ENCODE measurements at regions not wholly inside any gene's neighbourhood (a gene's known extent, or its start where the extent isn't known, plus 50 kb on each side); places are given as distances from the start of the nearest gene placed in this dataset.

GRCh38 chr15:87408902-87409301, 847.6 kb downstream of the NTRK3 start:
- H3K36me3 ChIP-seq (ENCODE audit: control insufficient read depth in 4 of 4, insufficient read depth in 4 of 4, low read length in 3 of 4) = no peaks in the 10 kb centered on the region
- no peaks in the 10 kb centered on the region for H3K27me3 ChIP-seq (replicated peaks in 2 of 5; ENCODE audit: control insufficient read depth in 4 of 5, insufficient read depth in 5 of 5, low read length in 4 of 5)
- ChIA-PET CTCF (no interaction called here), POLR2A (no interaction called here)
- no peak for DNase-seq
- 96% methylated on average over 3 of the region's 6 CpGs for WGBS (ENCODE audit: insufficient coverage)
- no peaks in the 10 kb centered on the region for H3K4me1 ChIP-seq (ENCODE audit: control extremely low read depth in 1 of 4, control insufficient read depth in 4 of 4, insufficient read depth in 4 of 4, low read length in 3 of 4)
- H3K27ac ChIP-seq (ENCODE audit: insufficient read depth in 1 of 2, low read depth in 1 of 2, low read length in 2 of 2, poor library complexity in 1 of 2, severe bottlenecking in 2 of 2) = no peak overlapping the region
- no peak overlapping the region for H3K4me3 ChIP-seq (ENCODE audit: control insufficient read depth in 1 of 7, extremely low read depth in 1 of 7, insufficient read depth in 4 of 7, low read depth in 2 of 7, low read length in 6 of 7)
- H3K9me3 ChIP-seq (ENCODE audit: control extremely low read depth in 1 of 5, control insufficient read depth in 4 of 5, insufficient read depth in 2 of 5, low read depth in 1 of 5, low read length in 4 of 5) = no peaks in the 10 kb centered on the region

DNA sequence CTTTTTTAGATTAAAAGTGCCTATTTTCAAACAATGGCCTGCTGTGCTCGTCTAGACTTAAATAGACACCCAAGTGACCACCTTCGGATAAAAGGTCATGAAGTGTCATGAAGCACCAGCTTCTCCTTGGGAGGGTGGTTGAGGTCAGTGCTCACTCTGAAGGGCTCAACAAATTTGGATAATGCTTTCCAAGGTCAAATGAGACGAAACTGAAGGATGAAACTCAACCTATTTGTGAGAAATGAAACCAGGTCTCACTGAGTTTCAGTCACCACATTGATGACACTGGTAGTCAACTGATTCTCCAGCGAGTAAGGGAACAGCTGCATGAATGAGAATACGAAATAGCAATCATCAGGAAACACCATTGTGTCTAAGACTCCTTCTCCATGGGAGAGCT, 852.6 kb downstream of the NTRK3 start:
- Histone ChIP-seq H3K27me3 (replicated peaks in 2 of 5; ENCODE audit: control insufficient read depth in 4 of 5, insufficient read depth in 5 of 5, low read length in 4 of 5) (no peaks in the 10 kb centered on the region), H3K36me3 (ENCODE audit: control insufficient read depth in 4 of 4, insufficient read depth in 4 of 4, low read length in 3 of 4) (no peaks in the 10 kb centered on the region), H3K27ac (ENCODE audit: insufficient read depth in 1 of 2, low read depth in 1 of 2, low read length in 2 of 2, poor library complexity in 1 of 2, severe bottlenecking in 2 of 2) (no peak overlapping the region), H3K4me1 (ENCODE audit: control extremely low read depth in 1 of 4, control insufficient read depth in 4 of 4, insufficient read depth in 4 of 4, low read length in 3 of 4) (no peaks in the 10 kb centered on the region), H3K4me3 (ENCODE audit: control insufficient read depth in 1 of 7, extremely low read depth in 1 of 7, insufficient read depth in 4 of 7, low read depth in 2 of 7, low read length in 6 of 7) (no peak overlapping the region), H3K9me3 (ENCODE audit: control extremely low read depth in 1 of 5, control insufficient read depth in 4 of 5, insufficient read depth in 2 of 5, low read depth in 1 of 5, low read length in 4 of 5) (no peaks in the 10 kb centered on the region)
- ChIA-PET CTCF (no interaction called here), POLR2A (no interaction called here)
- no peak for DNase-seq
- 91% methylated on average over 5 of the region's 5 CpGs for WGBS (ENCODE audit: insufficient coverage)

- Histone ChIP-seq H3K27me3 (replicated peaks in 2 of 5; ENCODE audit: control insufficient read depth in 4 of 5, insufficient read depth in 5 of 5, low read length in 4 of 5) (no peaks in the 10 kb centered on the region), H3K36me3 (ENCODE audit: control insufficient read depth in 4 of 4, insufficient read depth in 4 of 4, low read length in 3 of 4) (no peaks in the 10 kb centered on the region), H3K27ac (ENCODE audit: insufficient read depth in 1 of 2, low read depth in 1 of 2, low read length in 2 of 2, poor library complexity in 1 of 2, severe bottlenecking in 2 of 2) (no peak overlapping the region), H3K4me1 (ENCODE audit: control extremely low read depth in 1 of 4, control insufficient read depth in 4 of 4, insufficient read depth in 4 of 4, low read length in 3 of 4) (no peaks in the 10 kb centered on the region), H3K4me3 (ENCODE audit: control insufficient read depth in 1 of 7, extremely low read depth in 1 of 7, insufficient read depth in 4 of 7, low read depth in 2 of 7, low read length in 6 of 7) (no peak overlapping the region), H3K9me3 (ENCODE audit: control extremely low read depth in 1 of 5, control insufficient read depth in 4 of 5, insufficient read depth in 2 of 5, low read depth in 1 of 5, low read length in 4 of 5) (no peaks in the 10 kb centered on the region)
- CTCF ChIA-PET = no interaction called here
- WGBS (ENCODE audit: insufficient coverage) = 68% methylated on average over 3 of the region's 5 CpGs
- DNase-seq = no peak
- POLR2A ChIA-PET = no interaction called here
These were observed 854.6 kb downstream of the NTRK3 start for GRCh38 chr15:87401973-87402372.

DNA sequence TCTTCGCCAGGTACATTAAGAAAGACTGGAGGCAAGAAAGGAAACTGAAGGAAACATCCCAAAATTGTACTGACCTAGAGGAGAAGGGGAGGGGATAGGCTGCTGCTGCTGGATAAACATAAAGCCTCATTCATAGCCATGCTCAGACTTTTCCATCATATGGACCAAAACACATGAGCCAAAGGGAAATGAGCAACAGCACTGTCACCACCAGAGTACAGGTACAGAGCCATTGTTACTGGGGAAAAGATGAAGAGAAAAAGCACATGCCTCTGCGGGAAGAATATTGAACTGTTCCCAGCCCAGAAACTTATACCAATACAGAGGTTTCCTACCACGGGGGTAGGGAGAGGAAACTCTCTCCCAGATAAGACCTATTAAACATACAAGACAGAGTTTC, 861.9 kb downstream of the NTRK3 start:
- H3K27me3 ChIP-seq (replicated peaks in 2 of 5; ENCODE audit: control insufficient read depth in 4 of 5, insufficient read depth in 5 of 5, low read length in 4 of 5) = no peaks in the 10 kb centered on the region
- H3K4me1 ChIP-seq (ENCODE audit: control extremely low read depth in 1 of 4, control insufficient read depth in 4 of 4, insufficient read depth in 4 of 4, low read length in 3 of 4) = no peaks in the 10 kb centered on the region
- CTCF ChIA-PET = no interaction called here
- POLR2A ChIA-PET = no interaction called here
- no peak overlapping the region for H3K27ac ChIP-seq (ENCODE audit: insufficient read depth in 1 of 2, low read depth in 1 of 2, low read length in 2 of 2, poor library complexity in 1 of 2, severe bottlenecking in 2 of 2)
- peaks cover 1 to 6% (median 4%) of the 10 kb centered on the region in 5 experiments for H3K9me3 ChIP-seq (ENCODE audit: control extremely low read depth in 1 of 5, control insufficient read depth in 4 of 5, insufficient read depth in 2 of 5, low read depth in 1 of 5, low read length in 4 of 5)
- no peak for DNase-seq
- WGBS (ENCODE audit: insufficient coverage) = 100% methylated on average over 1 of the region's 3 CpGs
- no peaks in the 10 kb centered on the region for H3K36me3 ChIP-seq (ENCODE audit: control insufficient read depth in 4 of 4, insufficient read depth in 4 of 4, low read length in 3 of 4)
- H3K4me3 ChIP-seq (ENCODE audit: control insufficient read depth in 1 of 7, extremely low read depth in 1 of 7, insufficient read depth in 4 of 7, low read depth in 2 of 7, low read length in 6 of 7) = no peak overlapping the region

DNA sequence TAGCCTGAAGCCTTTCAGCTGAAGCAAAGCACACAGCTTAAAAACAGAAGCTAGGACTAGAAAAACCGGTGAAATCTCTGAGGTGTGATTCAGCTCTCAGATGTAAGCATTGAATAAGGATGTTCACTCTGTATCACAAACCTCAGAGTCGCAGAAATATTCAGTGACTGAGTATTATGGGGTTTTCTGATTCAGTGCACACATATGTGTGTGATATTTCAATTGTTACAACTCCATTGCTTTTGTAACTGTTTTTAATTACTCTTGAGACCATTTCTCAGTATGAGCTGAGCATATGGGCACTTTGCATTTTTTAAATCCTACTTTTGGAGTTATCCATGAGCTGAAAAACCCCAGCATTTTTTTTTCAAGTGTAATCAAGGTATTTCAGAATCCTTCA, 868.8 kb downstream of the NTRK3 start:
- Histone ChIP-seq H3K4me3 (ENCODE audit: control insufficient read depth in 1 of 7, extremely low read depth in 1 of 7, insufficient read depth in 4 of 7, low read depth in 2 of 7, low read length in 6 of 7) (no peak overlapping the region), H3K4me1 (ENCODE audit: control extremely low read depth in 1 of 4, control insufficient read depth in 4 of 4, insufficient read depth in 4 of 4, low read length in 3 of 4) (no peaks in the 10 kb centered on the region), H3K36me3 (ENCODE audit: control insufficient read depth in 4 of 4, insufficient read depth in 4 of 4, low read length in 3 of 4) (no peaks in the 10 kb centered on the region), H3K27ac (ENCODE audit: insufficient read depth in 1 of 2, low read depth in 1 of 2, low read length in 2 of 2, poor library complexity in 1 of 2, severe bottlenecking in 2 of 2) (no peak overlapping the region), H3K9me3 (ENCODE audit: control extremely low read depth in 1 of 5, control insufficient read depth in 4 of 5, insufficient read depth in 2 of 5, low read depth in 1 of 5, low read length in 4 of 5) (peaks cover 0 to 1% (median 0%) of the 10 kb centered on the region in 5 experiments), H3K27me3 (replicated peaks in 2 of 5; ENCODE audit: control insufficient read depth in 4 of 5, insufficient read depth in 5 of 5, low read length in 4 of 5) (no peaks in the 10 kb centered on the region)
- WGBS (ENCODE audit: insufficient coverage) = 100% methylated on average over 1 of the region's 2 CpGs
- POLR2A ChIA-PET = no interaction called here
- no peak for DNase-seq
- CTCF ChIA-PET = no interaction called here

- no peak for DNase-seq
- Histone ChIP-seq H3K27ac (ENCODE audit: insufficient read depth in 1 of 2, low read depth in 1 of 2, low read length in 2 of 2, poor library complexity in 1 of 2, severe bottlenecking in 2 of 2) (no peak overlapping the region), H3K27me3 (replicated peaks in 2 of 5; ENCODE audit: control insufficient read depth in 4 of 5, insufficient read depth in 5 of 5, low read length in 4 of 5) (no peaks in the 10 kb centered on the region), H3K4me3 (ENCODE audit: control insufficient read depth in 1 of 7, extremely low read depth in 1 of 7, insufficient read depth in 4 of 7, low read depth in 2 of 7, low read length in 6 of 7) (no peak overlapping the region), H3K4me1 (ENCODE audit: control extremely low read depth in 1 of 4, control insufficient read depth in 4 of 4, insufficient read depth in 4 of 4, low read length in 3 of 4) (no peaks in the 10 kb centered on the region), H3K9me3 (ENCODE audit: control extremely low read depth in 1 of 5, control insufficient read depth in 4 of 5, insufficient read depth in 2 of 5, low read depth in 1 of 5, low read length in 4 of 5) (peaks cover 0 to 5% (median 0%) of the 10 kb centered on the region in 5 experiments), H3K36me3 (ENCODE audit: control insufficient read depth in 4 of 4, insufficient read depth in 4 of 4, low read length in 3 of 4) (no peaks in the 10 kb centered on the region)
- CTCF ChIA-PET = no interaction called here
- 83% methylated on average over 3 of the region's 3 CpGs for WGBS (ENCODE audit: insufficient coverage)
- POLR2A ChIA-PET = no interaction called here
These were observed 882.2 kb downstream of the NTRK3 start for GRCh38 chr15:87374339-87374738.

DNA sequence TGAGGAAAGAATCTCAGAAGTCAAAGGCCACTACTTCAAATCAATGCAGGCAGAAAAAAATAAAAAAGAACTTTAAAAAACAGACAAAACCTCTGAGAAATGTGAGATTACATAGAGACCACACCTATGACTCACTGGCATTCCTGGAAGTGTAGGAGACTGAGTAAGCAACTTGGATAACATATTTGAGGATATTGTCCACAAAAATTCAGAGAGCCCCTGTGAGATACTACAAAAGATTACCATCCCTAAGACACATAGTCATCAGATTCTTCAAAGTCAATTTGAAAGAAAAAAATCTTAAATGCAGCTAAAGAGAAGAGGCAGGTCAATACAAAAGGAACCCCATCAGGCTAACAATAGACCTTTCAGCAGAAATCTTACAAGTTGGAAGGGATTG, 887.3 kb downstream of the NTRK3 start:
- no peaks in the 10 kb centered on the region for H3K36me3 ChIP-seq (ENCODE audit: control insufficient read depth in 4 of 4, insufficient read depth in 4 of 4, low read length in 3 of 4)
- DNase-seq = no peak
- no peak overlapping the region for H3K27ac ChIP-seq (ENCODE audit: insufficient read depth in 1 of 2, low read depth in 1 of 2, low read length in 2 of 2, poor library complexity in 1 of 2, severe bottlenecking in 2 of 2)
- peaks cover 0 to 8% (median 0%) of the 10 kb centered on the region in 5 experiments for H3K9me3 ChIP-seq (ENCODE audit: control extremely low read depth in 1 of 5, control insufficient read depth in 4 of 5, insufficient read depth in 2 of 5, low read depth in 1 of 5, low read length in 4 of 5)
- H3K4me1 ChIP-seq (ENCODE audit: control extremely low read depth in 1 of 4, control insufficient read depth in 4 of 4, insufficient read depth in 4 of 4, low read length in 3 of 4) = no peaks in the 10 kb centered on the region
- no peak overlapping the region for H3K4me3 ChIP-seq (ENCODE audit: control insufficient read depth in 1 of 7, extremely low read depth in 1 of 7, insufficient read depth in 4 of 7, low read depth in 2 of 7, low read length in 6 of 7)
- CTCF ChIA-PET = no interaction called here
- POLR2A ChIA-PET = no interaction called here
- no peaks in the 10 kb centered on the region for H3K27me3 ChIP-seq (replicated peaks in 2 of 5; ENCODE audit: control insufficient read depth in 4 of 5, insufficient read depth in 5 of 5, low read length in 4 of 5)

DNA sequence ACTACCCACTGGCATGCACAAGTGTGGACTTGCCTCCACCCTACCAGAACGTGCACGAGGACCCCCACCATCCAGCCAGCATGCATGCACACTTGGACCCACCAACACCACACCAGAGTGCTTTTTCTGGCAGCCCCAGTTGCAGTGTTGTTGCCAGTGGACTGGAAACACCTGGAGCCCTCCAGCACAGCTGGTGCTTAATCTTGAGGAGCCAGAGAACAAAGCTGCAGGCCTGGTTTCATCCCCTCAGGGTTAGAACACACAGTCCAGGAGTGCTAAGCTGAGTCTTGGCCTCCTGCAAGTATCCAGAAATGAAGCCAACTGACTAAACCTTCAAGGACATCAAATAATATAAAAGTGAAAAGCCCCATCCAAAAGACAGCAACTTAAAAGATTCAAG, 888.0 kb downstream of the NTRK3 start:
- Histone ChIP-seq H3K27me3 (replicated peaks in 2 of 5; ENCODE audit: control insufficient read depth in 4 of 5, insufficient read depth in 5 of 5, low read length in 4 of 5) (no peaks in the 10 kb centered on the region), H3K27ac (ENCODE audit: insufficient read depth in 1 of 2, low read depth in 1 of 2, low read length in 2 of 2, poor library complexity in 1 of 2, severe bottlenecking in 2 of 2) (no peak overlapping the region), H3K9me3 (ENCODE audit: control extremely low read depth in 1 of 5, control insufficient read depth in 4 of 5, insufficient read depth in 2 of 5, low read depth in 1 of 5, low read length in 4 of 5) (peaks cover 0 to 8% (median 0%) of the 10 kb centered on the region in 5 experiments), H3K36me3 (ENCODE audit: control insufficient read depth in 4 of 4, insufficient read depth in 4 of 4, low read length in 3 of 4) (no peaks in the 10 kb centered on the region), H3K4me3 (ENCODE audit: control insufficient read depth in 1 of 7, extremely low read depth in 1 of 7, insufficient read depth in 4 of 7, low read depth in 2 of 7, low read length in 6 of 7) (no peak overlapping the region), H3K4me1 (ENCODE audit: control extremely low read depth in 1 of 4, control insufficient read depth in 4 of 4, insufficient read depth in 4 of 4, low read length in 3 of 4) (no peaks in the 10 kb centered on the region)
- CTCF ChIA-PET = no interaction called here
- no peak for DNase-seq
- POLR2A ChIA-PET = no interaction called here
- 72% methylated on average over 2 of the region's 2 CpGs for WGBS (ENCODE audit: insufficient coverage)

All from common myeloid progenitor, CD34-positive (primary cell).